Esophagus muscularis mucosa (tissue), 4 donors: ENCODE measurements at regions not wholly inside any gene's neighbourhood (a gene's known extent, or its start where the extent isn't known, plus 50 kb on each side); places are given as distances from the start of the nearest gene placed in this dataset.
"Not testable (repeated sequence)": the region's sequence is repeated elsewhere in the genome, so short reads cannot be mapped to it uniquely, and the experiment has no call there.

Experiments used
- EP300 ChIP-seq: sonication (generic); formaldehyde crosslinking; IDR thresholded peaks from one replicate; pipeline ENCODE4 v1.6.1; 2017; ENCODE audit warnings: antibody characterized with exemption
- POLR2A ChIP-seq: fragments of 450-650 bp; IDR thresholded peaks from one replicate; pipeline ENCODE4 v1.6.1; 2017; ENCODE audit warnings: antibody characterized with exemption, moderate library complexity, mild to moderate bottlenecking, low read depth
- POLR2AphosphoS5 ChIP-seq, 2 donors: sonication (generic); formaldehyde crosslinking; IDR thresholded peaks; one replicate each; pipeline ENCODE4 v1.6.1; 2017; ENCODE audit warnings: antibody characterized with exemption in 2 of 2
- TF ChIP-seq, protein P1 (sequence below), 3 experiments: fragments of 200-600 bp in 2 of 3; fragments of 450-650 bp in 1 of 3; sonication (generic) in 2 of 3; IDR thresholded peaks; one replicate each; pipeline ENCODE4 v1.5.1; 2017 to 2019; ENCODE audit warnings: antibody characterized with exemption in 3 of 3, mild to moderate bottlenecking in 2 of 3, moderate library complexity in 1 of 3

DNA sequence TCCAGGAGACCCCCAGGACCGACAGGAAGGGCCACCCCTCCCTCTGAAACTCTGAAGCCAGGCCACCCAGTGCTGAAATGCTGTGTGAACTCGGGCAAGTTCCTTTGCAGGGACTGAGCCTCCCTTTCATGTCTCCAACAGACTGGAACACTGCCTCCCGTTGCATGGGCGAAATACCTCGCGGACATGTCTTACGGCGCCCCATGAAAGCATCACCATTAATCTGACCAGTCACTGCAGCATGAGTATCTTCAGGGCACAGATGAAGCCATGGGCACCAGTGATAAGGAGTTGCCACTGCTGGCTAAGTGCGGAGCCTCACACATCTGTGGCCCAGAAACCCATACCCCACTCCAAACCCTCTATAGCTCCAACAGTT is 60.8 kb upstream of the SPN start:
- not testable (repeated sequence) for TF ChIP-seq EP300; POLR2A; POLR2AphosphoS5 (IDR thresholded peaks at IDR 0.05)
- TF ChIP-seq, protein P1, sequence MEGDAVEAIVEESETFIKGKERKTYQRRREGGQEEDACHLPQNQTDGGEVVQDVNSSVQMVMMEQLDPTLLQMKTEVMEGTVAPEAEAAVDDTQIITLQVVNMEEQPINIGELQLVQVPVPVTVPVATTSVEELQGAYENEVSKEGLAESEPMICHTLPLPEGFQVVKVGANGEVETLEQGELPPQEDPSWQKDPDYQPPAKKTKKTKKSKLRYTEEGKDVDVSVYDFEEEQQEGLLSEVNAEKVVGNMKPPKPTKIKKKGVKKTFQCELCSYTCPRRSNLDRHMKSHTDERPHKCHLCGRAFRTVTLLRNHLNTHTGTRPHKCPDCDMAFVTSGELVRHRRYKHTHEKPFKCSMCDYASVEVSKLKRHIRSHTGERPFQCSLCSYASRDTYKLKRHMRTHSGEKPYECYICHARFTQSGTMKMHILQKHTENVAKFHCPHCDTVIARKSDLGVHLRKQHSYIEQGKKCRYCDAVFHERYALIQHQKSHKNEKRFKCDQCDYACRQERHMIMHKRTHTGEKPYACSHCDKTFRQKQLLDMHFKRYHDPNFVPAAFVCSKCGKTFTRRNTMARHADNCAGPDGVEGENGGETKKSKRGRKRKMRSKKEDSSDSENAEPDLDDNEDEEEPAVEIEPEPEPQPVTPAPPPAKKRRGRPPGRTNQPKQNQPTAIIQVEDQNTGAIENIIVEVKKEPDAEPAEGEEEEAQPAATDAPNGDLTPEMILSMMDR (IDR thresholded peaks at IDR 0.05), result not testable (repeated sequence)
